CD4-positive, alpha-beta T cell treated with Interleukin-4 for 1 hour (primary cell): ENCODE measurements at regions not wholly inside any gene's neighbourhood (a gene's known extent, or its start where the extent isn't known, plus 50 kb on each side); places are given as distances from the start of the nearest gene placed in this dataset.

ENCODE experiments used
- DNase-seq, 2 donors: peaks; one replicate each; pipeline ENCODE4 v3.0.0-alpha.2; 2020 to 2022

DNA sequence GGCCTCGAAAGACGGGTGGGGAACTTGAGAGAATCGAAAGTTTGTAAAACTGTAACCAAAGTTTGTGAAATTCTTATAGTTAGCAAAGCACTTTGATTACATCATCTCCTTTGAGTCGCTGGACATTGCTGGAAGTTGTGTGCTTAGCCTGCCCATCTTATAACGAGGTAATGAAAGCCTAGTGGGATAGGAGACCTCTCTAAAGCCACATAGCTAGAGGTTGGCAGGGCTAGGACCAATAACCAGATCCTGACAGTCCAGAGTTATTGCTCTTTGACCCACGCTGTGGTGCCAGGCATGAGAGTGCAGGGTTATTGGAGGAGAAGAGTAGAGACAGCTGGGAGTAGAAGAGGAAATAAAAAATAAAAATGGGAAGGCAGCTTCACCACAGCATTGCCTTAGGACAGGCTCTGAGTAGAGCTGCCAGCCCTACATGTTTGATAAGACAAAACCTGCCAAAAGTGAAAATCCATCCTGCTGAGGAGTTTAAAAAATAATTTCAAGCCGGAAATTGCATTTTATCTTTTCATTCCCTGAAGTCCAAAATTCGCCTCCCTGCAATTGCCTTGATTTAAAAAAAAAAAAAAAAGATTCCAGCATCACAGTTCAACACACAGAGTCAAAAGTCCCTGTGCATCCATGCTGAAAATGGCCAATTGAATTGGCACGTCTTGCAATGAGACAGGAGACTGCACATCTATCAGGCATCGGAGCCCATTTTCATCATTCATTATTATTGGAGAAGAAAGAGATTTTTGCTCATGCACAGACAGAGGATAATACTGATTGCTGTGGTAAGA is 225.5 kb upstream of the POU2AF2 start:
- no peak for DNase-seq

DNA sequence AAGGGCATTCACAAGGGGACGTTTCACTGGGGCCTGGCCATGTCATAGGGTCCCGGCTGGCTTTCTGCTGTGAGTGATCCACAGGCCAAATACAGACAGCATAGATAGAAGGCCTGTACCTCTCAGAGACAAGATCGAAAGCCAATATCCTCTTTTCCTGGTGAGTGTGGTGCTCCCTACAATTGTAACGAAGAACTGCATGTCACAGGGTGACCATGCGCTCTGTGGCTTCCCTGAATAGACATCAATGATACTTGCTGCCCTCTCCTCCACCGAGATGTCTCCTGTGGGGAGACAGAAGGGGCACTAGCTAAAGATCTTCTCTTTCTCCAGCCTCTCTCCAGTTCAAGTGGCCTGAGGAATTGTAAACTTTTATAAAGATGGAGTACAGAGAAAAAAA is 226.1 kb upstream of the POU2AF2 start:
- DNase-seq = no peak

DNA sequence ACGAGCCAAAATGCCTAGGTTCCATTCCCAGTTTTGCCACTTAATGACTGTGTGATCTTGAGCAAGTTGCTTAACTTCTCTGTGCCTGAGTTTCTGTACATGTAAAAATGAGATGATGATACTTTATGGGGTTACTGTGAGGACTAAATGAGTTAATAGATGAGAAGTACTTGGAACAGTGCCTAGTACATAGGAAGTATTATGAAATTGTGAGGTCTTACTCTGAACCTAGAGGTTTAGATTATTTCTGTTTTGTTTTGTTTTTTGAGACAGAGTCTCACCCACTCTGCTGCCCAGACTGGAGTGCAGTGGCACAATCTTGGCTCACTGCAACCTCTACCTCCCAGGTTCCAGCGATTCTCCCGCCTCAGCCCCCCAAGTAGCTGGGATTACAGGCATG is 227.0 kb upstream of the POU2AF2 start:
- no peak for DNase-seq

DNA sequence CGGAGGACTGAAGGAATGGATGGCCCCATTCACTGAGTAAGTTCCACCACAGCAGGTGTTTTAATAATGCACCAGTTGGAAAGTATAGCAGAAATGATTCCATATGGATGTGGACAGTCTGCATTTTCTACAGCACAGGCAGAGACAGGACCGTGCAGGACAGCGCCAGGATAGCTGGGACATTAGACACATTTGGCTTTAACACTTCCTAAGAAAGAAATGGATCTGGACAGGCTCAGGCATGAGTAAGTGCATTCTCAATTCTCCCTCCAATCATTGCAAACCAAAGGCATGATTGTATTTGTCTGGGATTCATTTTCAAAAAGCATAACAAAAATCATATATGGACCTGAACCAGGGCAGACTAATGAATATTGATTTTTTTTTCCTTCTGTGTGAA is 233.0 kb upstream of the POU2AF2 start:
- DNase-seq = no peak

DNA sequence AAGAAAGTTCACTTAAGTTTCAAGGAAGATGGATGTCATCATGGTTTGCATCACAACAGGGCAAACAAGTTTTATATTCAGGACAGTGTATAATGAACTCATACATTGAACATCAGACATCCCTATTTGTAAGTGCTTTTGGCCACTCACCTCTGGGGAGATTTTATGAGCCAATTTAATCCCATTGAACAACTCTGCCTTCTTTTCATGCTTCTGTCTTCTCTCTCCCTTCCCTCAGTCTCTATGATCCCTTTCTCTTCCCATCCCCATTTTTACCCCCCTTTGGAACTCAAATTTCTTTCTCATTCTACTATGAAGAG is 234.3 kb upstream of the POU2AF2 start:
- DNase-seq = no peak

DNA sequence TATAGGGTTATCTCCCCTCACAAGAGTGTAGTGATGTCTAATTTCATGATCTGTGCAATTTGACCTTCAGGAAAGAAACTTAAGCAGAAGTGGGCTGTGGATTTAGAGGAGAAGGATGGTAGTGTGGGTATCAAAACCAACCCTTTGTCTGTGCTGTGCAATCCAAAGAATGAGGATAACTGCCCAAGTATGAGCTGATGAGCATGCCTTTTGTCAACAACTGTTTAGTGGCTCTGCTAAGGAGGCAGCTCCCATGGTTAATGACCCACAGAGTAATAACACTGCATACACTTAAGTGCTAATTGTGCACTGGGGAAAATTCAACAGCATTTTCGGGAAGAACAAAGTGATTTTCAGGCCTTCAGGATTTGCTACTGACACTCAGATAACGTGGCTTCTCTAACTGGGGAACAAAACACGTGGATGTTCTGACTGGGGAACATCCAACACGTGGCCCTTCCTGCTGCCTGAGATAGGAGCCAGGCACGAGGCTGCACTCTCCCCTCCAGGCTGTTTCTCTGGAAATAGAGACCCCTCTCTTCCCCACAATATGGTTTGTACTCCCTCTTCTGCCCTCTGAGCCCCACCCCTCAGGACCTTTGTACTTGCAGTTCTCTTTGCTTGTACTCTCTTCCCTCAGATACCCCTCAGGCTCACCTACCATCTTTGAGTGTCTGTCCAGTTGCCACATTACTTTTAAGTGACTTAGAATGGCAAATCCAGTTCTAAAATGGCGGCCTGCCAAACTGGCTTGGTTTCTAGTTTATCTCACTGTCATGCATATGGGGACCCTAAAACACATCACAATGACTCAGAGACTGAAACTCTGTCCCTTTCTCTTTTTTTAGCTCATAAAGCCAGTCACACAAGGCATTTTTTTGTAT is 234.9 kb upstream of the POU2AF2 start:
- no peak for DNase-seq

DNA sequence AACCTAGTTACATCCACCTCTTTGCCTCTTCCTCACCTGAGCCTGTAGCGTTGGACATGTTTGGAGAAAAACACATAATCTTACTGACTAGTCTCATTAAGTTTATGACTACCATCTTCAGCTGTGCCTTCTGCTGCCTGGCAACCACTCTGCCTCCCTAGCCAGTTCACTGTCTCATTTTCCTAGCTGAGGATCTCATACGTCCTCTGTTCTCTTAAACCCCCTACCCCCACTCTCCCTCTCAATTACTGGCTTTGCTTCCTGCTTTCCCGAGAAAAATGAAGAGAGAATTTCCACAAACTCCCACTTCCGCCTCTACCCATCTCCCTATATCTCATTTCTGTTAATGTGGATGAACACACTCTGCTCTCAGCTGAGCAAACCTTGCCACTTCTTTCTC is 239.3 kb upstream of the POU2AF2 start:
- DNase-seq = no peak

DNA sequence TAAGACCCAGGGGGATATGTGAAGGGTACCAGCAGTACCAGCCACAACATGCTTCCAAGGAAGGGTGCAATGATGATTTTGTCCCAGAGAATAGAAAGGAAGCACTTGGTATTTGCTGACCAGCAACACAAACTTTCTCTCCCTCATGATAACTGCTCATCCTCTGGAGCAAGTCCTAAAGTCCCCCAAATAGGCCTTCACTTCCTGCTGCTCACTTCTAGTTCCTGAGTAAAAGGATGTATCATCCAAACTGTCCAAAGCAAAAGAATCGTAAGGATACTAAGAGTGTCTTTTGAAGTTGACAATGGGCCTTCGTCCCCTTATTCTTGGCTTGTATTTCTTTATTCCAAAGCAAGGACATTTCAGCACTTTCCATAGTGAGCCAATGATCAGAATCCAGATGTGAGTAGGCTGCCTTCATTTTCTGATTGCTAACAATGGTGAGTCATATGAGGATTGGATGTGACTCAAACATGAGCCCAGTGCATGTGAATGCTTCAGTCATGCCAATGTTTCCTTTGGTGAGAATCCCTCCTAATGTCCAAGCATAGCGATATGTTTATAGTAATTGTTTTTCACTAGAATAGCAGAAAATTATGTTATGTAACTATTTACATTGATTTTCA is 243.4 kb upstream of the POU2AF2 start:
- DNase-seq = no peak

DNA sequence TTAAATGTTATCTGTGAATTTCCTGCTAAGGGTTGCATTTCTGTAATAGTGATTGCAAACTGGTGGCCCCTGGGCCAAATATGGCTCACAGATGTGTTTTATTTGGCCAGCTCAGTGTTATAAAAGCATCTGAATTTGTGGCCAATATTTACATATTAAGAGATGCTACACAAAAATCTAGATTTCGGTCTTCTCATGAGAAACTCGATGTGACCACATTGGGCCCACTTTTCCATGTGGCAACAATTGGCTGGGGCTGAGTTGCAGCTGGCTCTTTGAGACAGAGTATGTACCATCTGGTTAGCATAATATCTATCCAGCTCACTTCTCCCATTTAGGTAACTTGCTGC is 244.5 kb upstream of the POU2AF2 start:
- no peak for DNase-seq

DNA sequence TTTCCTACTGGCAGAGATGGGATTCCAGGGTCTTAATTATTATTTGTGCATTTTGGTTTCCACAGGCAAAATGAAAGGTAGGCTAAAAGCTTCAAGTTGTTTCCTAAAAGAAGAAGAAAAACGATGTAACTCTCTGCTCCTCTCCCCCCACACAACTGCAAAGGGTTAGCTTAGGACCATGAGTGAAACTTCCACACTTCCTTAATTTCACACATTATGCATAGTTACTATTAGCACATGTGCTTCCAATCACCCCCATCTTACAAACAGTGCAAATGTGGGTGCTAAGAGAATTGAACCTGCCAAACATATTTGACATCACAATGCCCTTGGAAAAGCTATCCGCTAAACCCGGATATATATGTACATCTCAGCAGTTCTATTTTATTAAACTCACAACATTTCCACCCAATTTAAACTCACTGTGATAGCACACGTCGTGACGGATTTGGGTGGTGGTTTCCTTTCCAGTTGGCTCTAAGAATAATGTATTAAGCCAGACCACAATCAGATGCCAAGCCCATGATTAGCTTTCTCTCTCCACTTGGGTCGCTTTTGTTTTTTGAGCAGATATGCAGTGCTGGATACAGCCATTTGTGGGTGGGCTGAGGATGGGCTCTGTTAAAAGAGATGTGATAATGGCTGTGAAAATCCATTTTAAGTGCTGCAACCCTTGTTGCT is 245.0 kb upstream of the POU2AF2 start:
- DNase-seq = no peak

DNA sequence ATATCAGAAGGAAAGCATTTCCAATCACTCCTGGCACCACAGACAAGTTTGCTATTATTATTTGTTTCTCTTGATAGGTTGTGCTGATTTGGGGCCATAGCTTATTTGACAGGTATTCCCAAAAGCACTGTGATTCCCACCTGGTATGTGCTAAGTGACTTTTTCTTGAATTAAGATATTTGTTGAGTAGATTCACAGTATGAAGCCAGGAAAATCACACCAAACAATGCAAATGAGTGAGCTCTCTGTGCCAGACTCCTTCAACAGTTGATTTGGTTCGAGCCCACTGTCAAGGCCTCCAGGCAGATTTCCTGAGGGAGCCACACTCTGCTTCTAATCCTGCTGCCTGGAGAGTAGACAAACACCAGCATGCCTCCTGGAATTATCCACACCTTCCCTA is 253.0 kb upstream of the POU2AF2 start:
- DNase-seq = no peak

DNA sequence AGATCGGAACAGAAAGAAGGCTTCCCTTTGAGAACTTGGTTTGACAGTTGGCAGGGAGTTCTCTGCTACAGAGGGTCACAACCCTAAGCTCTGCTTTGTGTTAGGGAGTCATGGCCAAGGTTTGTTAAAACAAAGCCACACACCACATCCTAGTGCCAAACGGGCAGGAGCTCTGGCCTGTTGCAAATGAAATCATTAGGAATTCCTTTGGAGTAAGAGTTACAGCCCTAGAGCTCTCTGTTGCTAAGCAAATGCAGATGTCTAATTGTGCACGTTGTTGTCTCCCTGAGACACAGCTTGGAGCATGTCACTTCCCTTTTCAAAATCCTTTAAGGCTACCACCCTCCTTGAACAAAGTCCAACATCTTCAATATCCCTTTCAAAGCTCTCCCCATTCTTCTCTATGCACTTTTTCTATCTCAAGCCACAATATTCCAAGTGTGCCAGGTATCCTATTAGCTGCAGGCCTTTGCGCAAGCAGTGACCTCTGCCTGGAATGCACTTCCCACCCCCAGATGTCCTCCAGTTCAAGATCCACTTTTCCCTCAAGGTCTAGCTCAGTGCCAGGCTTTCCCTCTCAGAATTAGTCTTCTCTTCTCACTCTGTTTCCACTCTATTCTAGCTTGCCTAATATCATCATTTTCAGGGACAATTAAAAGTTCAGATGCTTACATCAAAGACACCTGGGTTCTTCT is 253.7 kb upstream of the POU2AF2 start:
- DNase-seq = no peak

DNA sequence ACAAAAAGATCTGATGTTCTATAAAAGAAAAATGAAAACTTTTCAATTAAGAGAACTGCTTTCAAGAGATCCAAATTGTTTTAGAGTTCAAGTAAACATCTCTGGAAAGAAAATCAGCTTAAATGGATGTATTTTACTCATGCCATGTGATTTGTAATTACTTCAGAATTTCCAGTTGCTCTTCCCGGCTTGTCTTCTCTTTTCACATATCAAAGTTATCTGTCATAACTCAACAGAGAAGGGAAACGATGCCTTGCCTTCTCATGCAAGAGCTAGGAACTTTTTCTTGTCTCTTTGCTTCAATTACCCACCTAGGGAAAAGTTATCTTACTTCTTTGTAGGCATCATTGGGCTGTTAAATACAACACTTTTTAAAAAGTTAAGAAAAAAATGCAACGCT is 255.2 kb upstream of the POU2AF2 start:
- DNase-seq = no peak

DNA sequence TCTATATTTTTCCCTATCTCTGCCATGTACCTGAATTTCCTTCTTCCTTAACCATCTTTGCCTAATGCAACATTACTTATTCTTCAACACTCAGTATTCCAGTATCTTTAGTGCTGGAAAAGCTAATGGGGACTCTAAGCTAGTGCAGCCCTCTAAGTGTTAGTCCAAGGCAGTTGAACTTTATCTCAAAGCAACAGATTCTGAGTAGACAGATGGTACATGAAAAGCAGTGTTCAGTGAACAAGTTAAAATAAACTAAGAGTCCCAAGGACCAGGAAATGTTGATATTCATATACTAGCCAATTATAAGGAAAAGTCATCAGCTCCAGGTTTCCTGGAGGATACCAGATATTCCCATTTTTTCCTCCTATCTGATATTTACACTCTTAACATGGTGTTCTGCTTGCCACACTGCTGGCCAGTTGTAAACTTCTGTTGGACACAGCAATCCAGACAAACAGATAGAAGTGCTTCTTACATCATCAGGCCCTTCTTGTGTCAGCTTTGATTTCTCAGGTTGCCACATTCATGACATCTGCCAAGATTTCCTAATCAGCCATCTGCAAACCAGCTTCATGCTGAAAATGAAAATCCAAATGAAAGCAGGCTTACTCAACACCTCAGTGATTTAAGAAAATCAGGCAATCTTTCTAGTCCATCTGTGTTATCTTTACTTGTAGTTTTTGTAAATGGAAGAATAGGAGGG is 255.9 kb upstream of the POU2AF2 start:
- DNase-seq = peak in 1 of 2 donors; percentile 29

DNA sequence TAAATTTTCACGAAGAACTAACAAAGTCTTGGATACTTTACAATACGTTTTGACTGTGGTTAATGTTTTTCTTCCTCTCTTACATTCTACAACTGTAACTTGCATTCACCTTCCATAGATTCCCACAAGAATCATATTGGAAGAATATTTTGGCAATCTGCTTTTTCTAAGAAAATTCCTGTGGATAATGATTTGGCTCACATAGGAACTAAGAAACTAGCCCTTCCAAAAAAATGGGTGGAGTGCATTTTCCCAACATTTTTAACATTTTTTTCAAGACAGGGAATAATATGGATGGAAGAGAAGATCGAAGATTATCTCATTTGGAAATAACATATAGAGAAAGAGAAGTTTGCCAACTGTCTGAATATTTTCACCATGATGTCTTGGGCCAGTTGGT is 256.9 kb upstream of the POU2AF2 start:
- no peak for DNase-seq

DNA sequence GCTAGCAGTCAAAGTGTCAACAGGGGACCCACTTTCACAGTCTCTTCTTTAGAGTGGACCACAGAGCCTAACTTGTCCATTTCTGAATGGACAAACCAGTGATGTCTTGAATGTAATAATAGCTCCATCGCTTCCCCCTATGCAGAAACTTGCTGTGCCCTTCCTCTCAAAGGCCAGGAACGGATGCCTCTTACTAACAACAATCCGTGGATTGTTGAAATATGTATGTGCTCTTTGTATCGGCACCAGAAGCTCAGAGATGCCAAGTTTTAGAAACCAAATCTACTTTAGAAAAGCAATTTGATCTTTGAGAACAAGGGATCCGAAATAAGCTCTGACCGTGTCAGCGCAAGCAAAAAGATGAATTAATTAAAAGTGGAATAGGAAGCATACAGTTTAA is 259.5 kb upstream of the POU2AF2 start:
- no peak for DNase-seq

DNA sequence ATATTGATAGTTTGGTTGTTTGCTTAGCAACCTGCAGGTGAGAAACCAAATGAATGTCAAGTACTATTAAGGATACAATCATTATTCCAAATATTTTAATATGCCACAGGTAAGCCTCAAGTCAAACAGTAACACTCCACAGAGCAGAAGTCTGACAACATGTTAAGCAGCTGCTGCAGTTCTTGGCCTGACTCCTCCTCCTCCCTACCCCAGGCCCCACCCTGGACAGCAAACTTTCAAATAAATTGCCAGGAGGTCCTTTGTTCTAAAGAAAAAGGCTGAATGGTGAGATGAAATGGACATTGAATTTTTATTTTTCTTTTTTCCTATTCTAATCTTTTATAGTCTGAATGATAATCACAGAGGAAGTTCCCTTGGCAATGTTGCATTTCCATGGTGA is 260.0 kb upstream of the POU2AF2 start:
- no peak for DNase-seq

DNA sequence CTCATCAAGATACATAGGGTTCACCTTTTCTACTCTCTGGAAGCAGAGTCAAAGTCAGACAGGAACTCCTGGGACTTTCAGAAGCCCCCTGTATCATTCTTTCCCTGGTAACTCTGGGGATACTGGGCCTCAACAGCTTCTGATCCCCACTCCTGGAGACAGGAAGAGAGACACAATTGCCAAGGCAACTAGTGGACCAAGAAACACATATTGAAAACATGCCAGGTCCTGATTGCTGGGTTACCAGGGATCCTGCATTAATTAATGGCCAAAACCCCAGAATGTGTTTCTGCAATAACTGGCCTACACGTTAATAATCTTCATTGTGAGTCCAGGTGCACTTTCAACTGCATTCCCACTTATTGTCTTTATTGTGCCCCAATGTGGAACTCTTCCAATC is 260.8 kb upstream of the POU2AF2 start:
- no peak for DNase-seq

DNA sequence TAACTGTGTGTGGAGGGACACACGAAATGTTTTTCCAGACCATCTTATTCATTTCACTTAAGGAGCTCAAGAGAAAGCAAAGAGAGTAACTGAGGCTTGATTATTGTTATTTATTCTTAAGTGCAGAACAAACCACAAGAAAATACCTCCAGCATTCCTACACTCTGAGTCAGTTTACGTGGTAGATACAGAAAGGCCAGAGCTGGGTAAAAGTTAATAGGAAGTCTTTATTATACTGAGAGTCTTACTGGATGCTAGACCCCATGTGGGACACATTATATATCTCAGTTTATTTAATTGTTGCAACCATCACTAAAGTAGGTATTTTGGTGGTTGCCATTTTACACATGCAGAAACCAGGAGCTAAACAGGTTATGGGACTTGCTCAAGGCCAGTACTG is 261.4 kb upstream of the POU2AF2 start:
- no peak for DNase-seq

DNA sequence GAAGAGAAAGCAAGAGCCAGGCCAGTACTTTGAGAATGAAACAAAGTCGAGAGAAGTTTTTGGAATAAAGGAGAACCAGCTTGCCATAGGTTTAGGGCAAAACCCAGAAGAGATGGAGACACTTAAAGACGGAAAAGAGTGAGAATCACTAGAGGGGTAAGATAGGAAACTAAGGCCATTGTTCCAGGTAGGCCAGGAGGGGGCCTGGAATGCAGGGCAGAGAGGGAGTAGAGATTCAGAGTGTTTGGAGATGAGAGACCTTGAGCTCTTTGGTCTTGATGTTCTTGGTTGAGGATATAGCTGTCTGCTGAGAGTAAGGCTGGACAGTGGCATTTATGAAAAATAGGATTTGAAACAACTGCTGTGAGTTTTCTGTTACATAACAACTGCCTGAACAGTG is 263.3 kb upstream of the POU2AF2 start:
- no peak for DNase-seq

DNA sequence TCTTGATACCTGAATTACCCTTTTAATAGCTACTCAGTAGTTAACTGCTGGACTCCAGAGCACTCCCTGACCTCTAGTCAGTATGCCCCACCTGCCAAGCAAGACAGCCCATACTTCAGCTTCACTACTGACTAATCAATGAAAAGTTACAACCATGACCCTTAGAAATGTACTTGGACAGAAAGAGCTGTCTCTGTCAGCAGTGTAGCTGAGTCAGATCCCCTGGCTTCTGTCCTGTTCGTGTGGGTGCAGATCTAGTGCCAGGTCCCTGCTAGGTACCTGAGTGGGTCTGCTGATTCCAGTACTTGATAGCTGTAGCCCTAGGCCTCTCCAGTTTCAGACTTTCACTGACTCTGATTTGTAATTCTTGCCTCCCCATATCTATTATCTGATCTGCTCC is 265.8 kb upstream of the POU2AF2 start:
- no peak for DNase-seq

DNA sequence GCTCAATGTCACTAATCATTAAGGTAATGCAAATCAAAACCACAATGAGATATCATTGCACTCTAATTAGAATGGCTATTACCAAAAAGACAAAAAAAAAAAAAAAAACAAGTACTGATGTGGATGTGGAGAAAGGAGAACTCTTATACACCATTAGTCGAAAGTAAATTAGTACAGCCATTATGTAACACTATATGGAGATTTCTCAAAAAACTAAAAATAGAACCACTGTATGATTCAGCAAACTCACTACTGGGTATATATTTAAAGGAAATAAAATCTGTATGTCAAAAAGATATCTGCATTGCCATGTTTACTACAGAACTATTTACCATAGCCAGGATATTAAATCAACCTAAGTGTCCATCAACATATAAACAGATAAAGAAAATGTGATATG is 265.4 kb upstream of the ARHGAP20 start:
- no peak for DNase-seq
